ENCODE measurements at regions not wholly inside any gene's neighbourhood (a gene's known extent, or its start where the extent isn't known, plus 50 kb on each side); places are given as distances from the start of the nearest gene placed in this dataset.

- TF ChIP-seq CTCF (IDR thresholded peaks at IDR 0.05 in 4 of 5, conservative IDR thresholded peaks at IDR 0.05 in 1 of 5) (no peak), POLR2A (IDR thresholded peaks at IDR 0.05) (no peak)
Measured at GRCh38 chr1:86224651-86225310, 68.2 kb upstream of the COL24A1 start.

Data from gastrocnemius medialis (tissue), 4 donors.